DMS79 treated with DMSO at 0.1 percent for 48 hours (cell line): ENCODE measurements at regions not wholly inside any gene's neighbourhood (a gene's known extent, or its start where the extent isn't known, plus 50 kb on each side); places are given as distances from the start of the nearest gene placed in this dataset.

Experiments
- DNase-seq: peaks from one replicate; lab custom pipeline; 2025; lab: John Stamatoyannopoulos, UW

- DNase-seq: no peak
Measured at GRCh38 chr10:107814865-107815487, 650.5 kb upstream of the SORCS1 start.

GRCh38 chr10:107813451-107814162 is 649.1 kb upstream of the SORCS1 start:
- no peak for DNase-seq

- DNase-seq: no peak
Measured at GRCh38 chr10:107809889-107810288, 645.4 kb upstream of the SORCS1 start.

GRCh38 chr10:107807836-107808235 is 643.3 kb upstream of the SORCS1 start:
- DNase-seq: no peak

GRCh38 chr10:107806026-107806425 is 641.5 kb upstream of the SORCS1 start:
- DNase-seq: no peak

- no peak for DNase-seq
Measured at GRCh38 chr10:107803546-107803945, 639.0 kb upstream of the SORCS1 start.

- no peak for DNase-seq
Measured at GRCh38 chr10:107800061-107800460, 635.6 kb upstream of the SORCS1 start.

- DNase-seq: no peak
Measured at GRCh38 chr10:107790271-107790670, 625.8 kb upstream of the SORCS1 start.

- DNase-seq: no peak
Measured at GRCh38 chr10:107771066-107771465, 606.6 kb upstream of the SORCS1 start.

- no peak for DNase-seq
Measured at GRCh38 chr10:107767185-107767584, 602.7 kb upstream of the SORCS1 start.

- no peak for DNase-seq
Measured at GRCh38 chr10:107754814-107755213, 590.3 kb upstream of the SORCS1 start.

GRCh38 chr10:107749235-107749634 is 584.7 kb upstream of the SORCS1 start:
- DNase-seq: no peak

- no peak for DNase-seq
Measured at GRCh38 chr10:107747851-107748250, 583.3 kb upstream of the SORCS1 start.

- no peak for DNase-seq
Measured at GRCh38 chr10:107741971-107742370, 577.5 kb upstream of the SORCS1 start.

- no peak for DNase-seq
Measured at GRCh38 chr10:107740962-107741690, 576.6 kb upstream of the SORCS1 start.

- DNase-seq: no peak
Measured at GRCh38 chr10:107739951-107740350, 575.4 kb upstream of the SORCS1 start.

- DNase-seq: no peak
Measured at GRCh38 chr10:107733328-107734130, 569.0 kb upstream of the SORCS1 start.

- no peak for DNase-seq
Measured at GRCh38 chr10:107732045-107732444, 567.5 kb upstream of the SORCS1 start.

- no peak for DNase-seq
Measured at GRCh38 chr10:107728807-107729206, 564.3 kb upstream of the SORCS1 start.

GRCh38 chr10:107727767-107728317 is 563.3 kb upstream of the SORCS1 start:
- no peak for DNase-seq

GRCh38 chr10:107718864-107719263 is 554.4 kb upstream of the SORCS1 start:
- no peak for DNase-seq

GRCh38 chr10:107717046-107717445 is 552.5 kb upstream of the SORCS1 start:
- no peak for DNase-seq
